HepG2 (cell line): ENCODE measurements at regions not wholly inside any gene's neighbourhood (a gene's known extent, or its start where the extent isn't known, plus 50 kb on each side); places are given as distances from the start of the nearest gene placed in this dataset.

Source experiments
- ATAC-seq: fragments of 200-7000 bp; cut with Tn5 transposase; 3 replicates; pipeline ENCODE4 v1.9.1; 2020; ENCODE audit warnings: mild to moderate bottlenecking, moderate library complexity
- BruUV-seq: library from RNA; stranded (reverse); fragments of 400-500 nt; replicated peaks from 2 replicates; lab custom pipeline; 2021; lab: Mats Ljungman, UMichigan
- CTCF ChIA-PET: fragments of 300-600 bp; formaldehyde crosslinking; extraction: SDS; loops from one replicate; lab custom pipeline; 2021; ENCODE audit warnings: low total read pairs, inconsistent platforms, low intra/inter-chr PET ratio; lab: Yijun Ruan, JAX
- POLR2A ChIA-PET: fragments of 350-600 bp; sonication (Branson Sonifier 250); formaldehyde crosslinking; loops from one replicate; lab custom pipeline; 2020; ENCODE audit warnings: antibody characterized with exemption, inconsistent platforms; lab: Yijun Ruan, JAX
- DNase-seq: peaks from one replicate; pipeline ENCODE4 v3.0.0-alpha.2; 2015; ENCODE audit warnings: low spot score
- FAIRE-seq: peaks from 3 replicates; lab custom pipeline; 2011; peaks lifted over from hg19 to GRCh38; lab: Jason Lieb, UNC
- H2AFZ ChIP-seq: one replicate; pipeline ENCODE4 v1.6.1; 2011; ENCODE audit warnings: low read length, inconsistent platforms
- H3K27ac ChIP-seq: fragments of 300-600 bp; 3 replicates; pipeline ENCODE4 v1.8.0; 2011; ENCODE audit warnings: mixed run types, mild to moderate bottlenecking, mixed read lengths, low read length, inconsistent platforms; ENCODE audit not compliant: insufficient read depth; ENCODE audit errors: extremely low read length
- H3K27me3 ChIP-seq, 2 experiments: fragments of 200-600 bp in 1 of 2; 2 replicates in 1 of 2; 3 replicates in 1 of 2; pipeline versions ENCODE4 v1.6.0 to v1.8.0; 2011; ENCODE audit warnings: low read length in 2 of 2, mild to moderate bottlenecking in 2 of 2, moderate library complexity in 2 of 2, inconsistent platforms in 1 of 2; ENCODE audit not compliant: insufficient read depth in 2 of 2, control insufficient read depth in 1 of 2
- H3K36me3 ChIP-seq, 2 experiments: fragments of 200-600 bp in 1 of 2; replicated peaks in 1 of 2; 2 replicates in 1 of 2; 3 replicates in 1 of 2; pipeline versions ENCODE4 v1.5.1 to v1.8.0; 2011; ENCODE audit warnings: low read length in 2 of 2, inconsistent platforms in 1 of 2; ENCODE audit not compliant: insufficient read depth in 2 of 2, control insufficient read depth in 1 of 2
- H3K4me1 ChIP-seq: 2 replicates; pipeline ENCODE4 v1.5.1; 2012; ENCODE audit warnings: low read length, inconsistent platforms; ENCODE audit not compliant: insufficient read depth
- H3K4me2 ChIP-seq: 2 replicates; pipeline ENCODE4 v1.6.0; 2011; ENCODE audit warnings: low read depth, low read length, inconsistent platforms
- H3K4me3 ChIP-seq, 3 experiments: fragments of 200-600 bp in 1 of 3; sonication (generic), shearing (Covaris generic) in 1 of 3; replicated peaks in 1 of 3; 2 replicates each; pipeline ENCODE4 v1.5.1; 2011 to 2016; ENCODE audit warnings: low read length in 3 of 3, inconsistent platforms in 2 of 3, low read depth in 2 of 3, mild to moderate bottlenecking in 2 of 3, control low read depth in 1 of 3, mixed read lengths in 1 of 3; ENCODE audit not compliant: insufficient read depth in 1 of 3
- H3K79me2 ChIP-seq: one replicate; pipeline ENCODE4 v1.6.1; 2011; ENCODE audit warnings: low read length, inconsistent platforms; ENCODE audit not compliant: insufficient read depth
- H3K9ac ChIP-seq: 2 replicates; pipeline ENCODE4 v1.6.0; 2011; ENCODE audit warnings: mild to moderate bottlenecking, low read depth, low read length, inconsistent platforms; ENCODE audit not compliant: insufficient read depth
- H3K9me3 ChIP-seq: 2 replicates; pipeline ENCODE4 v1.5.1; 2012; ENCODE audit warnings: mild to moderate bottlenecking, low read length
- H4K20me1 ChIP-seq: 2 replicates; pipeline ENCODE4 v1.6.0; 2011; ENCODE audit warnings: inconsistent platforms, mild to moderate bottlenecking, low read length, moderate library complexity; ENCODE audit not compliant: insufficient read depth
- AHR ChIP-seq: IDR thresholded peaks from 2 replicates; pipeline ENCODE4 v1.6.1; 2018; ENCODE audit warnings: missing genetic modification reagents, missing compliant biosample characterization
- PHF8 ChIP-seq: sonication (generic); formaldehyde crosslinking; IDR thresholded peaks from 2 replicates; pipeline ENCODE4 v1.5.0; 2020; ENCODE audit warnings: missing genetic modification reagents
- REXO4 ChIP-seq: sonication (generic); formaldehyde crosslinking; IDR thresholded peaks from 2 replicates; pipeline ENCODE4 v1.8.0; 2022; ENCODE audit warnings: missing genetic modification reagents, mild to moderate bottlenecking, borderline replicate concordance
- SOX13 ChIP-seq, 3 experiments: fragments of 450-650 bp in 1 of 3; sonication (generic) in 1 of 3; formaldehyde crosslinking in 1 of 3; IDR thresholded peaks in 2 of 3; conservative IDR thresholded peaks in 1 of 3; 2 replicates each; pipeline versions ENCODE4 v1.5.0 to v1.6.1; 2016 to 2020; ENCODE audit warnings: antibody characterized with exemption in 1 of 3, mild to moderate bottlenecking in 1 of 3, missing compliant biosample characterization in 1 of 3, missing genetic modification reagents in 1 of 3, moderate library complexity in 1 of 3
- ZNF274 ChIP-seq: sonication (generic); formaldehyde crosslinking; IDR thresholded peaks from 2 replicates; pipeline ENCODE4 v1.5.1; 2020; ENCODE audit warnings: mild to moderate bottlenecking, missing genetic modification reagents
- ZNF281 ChIP-seq: sonication (generic); formaldehyde crosslinking; IDR thresholded peaks from 2 replicates; pipeline ENCODE4 v1.4.0; 2020; ENCODE audit warnings: missing genetic modification reagents, borderline replicate concordance
- ZNF646 ChIP-seq: sonication (generic); formaldehyde crosslinking; IDR thresholded peaks from 2 replicates; pipeline ENCODE4 v1.9.0; 2021; ENCODE audit warnings: mild to moderate bottlenecking, missing genetic modification reagents
- WGBS: methylation state at CpG from one replicate; pipeline ENCODE4 v1.1.6; 2017; ENCODE audit warnings: low lambda C conversion rate; 5-methylcytosine and 5-hydroxymethylcytosine counted together
- in situ Hi-C: cut with HindIII; loops from 2 replicates; pipeline ENCODE4 v1.10.0; 2017; ENCODE audit warnings: low pct_unique_long_range_greater_than_20kb; ENCODE audit not compliant: extremely low pct_ligation_motif_present
- intact Hi-C: fragments of 100-400 bp; cut with micrococcal nuclease; formaldehyde crosslinking; loops from one replicate; pipeline ENCODE4 v1.10.0; 2022; ENCODE audit not compliant: unreplicated experiment

GRCh38 chr10:118956802-118957442, 72.6 kb upstream of the NANOS1 start:
- Histone ChIP-seq H3K4me2 (no peak overlapping the region), H3K27ac (no peak overlapping the region), H2AFZ (no peak overlapping the region), H3K27me3 (no peaks in the 10 kb centered on the region; a peak in 1 of 5 replicates), H4K20me1 (no peaks in the 10 kb centered on the region), H3K9ac (no peak overlapping the region), H3K36me3 (no peaks in the 10 kb centered on the region), H3K4me1 (no peaks in the 10 kb centered on the region), H3K9me3 (no peaks in the 10 kb centered on the region), H3K79me2 (no peaks in the 10 kb centered on the region), H3K4me3 (no peak overlapping the region)
- ChIA-PET POLR2A (no interaction called here), CTCF (no interaction called here)
- in situ Hi-C loops = no loop called here
- FAIRE-seq = no peak
- ATAC-seq = no peak
- BruUV-seq = no TSS peak
- 18% methylated on average over 3 of the region's 5 CpGs for WGBS
- intact Hi-C loops = no loop called here
- no peak for DNase-seq
- TF ChIP-seq SOX13 (IDR thresholded peaks at IDR 0.05) (no peak), SOX13 (CRISPR knock-in tag; conservative IDR thresholded peaks at IDR 0.05 in 1 of 2, IDR thresholded peaks at IDR 0.05 in 1 of 2) (no peak), PHF8 (CRISPR knock-in tag) (no peak), ZNF274 (CRISPR knock-in tag) (no peak), REXO4 (CRISPR knock-in tag) (no peak), ZNF646 (CRISPR knock-in tag) (no peak), ZNF281 (no peak), AHR (no peak)
